ENCODE measurements at regions not wholly inside any gene's neighbourhood (a gene's known extent, or its start where the extent isn't known, plus 50 kb on each side); places are given as distances from the start of the nearest gene placed in this dataset.

DNA sequence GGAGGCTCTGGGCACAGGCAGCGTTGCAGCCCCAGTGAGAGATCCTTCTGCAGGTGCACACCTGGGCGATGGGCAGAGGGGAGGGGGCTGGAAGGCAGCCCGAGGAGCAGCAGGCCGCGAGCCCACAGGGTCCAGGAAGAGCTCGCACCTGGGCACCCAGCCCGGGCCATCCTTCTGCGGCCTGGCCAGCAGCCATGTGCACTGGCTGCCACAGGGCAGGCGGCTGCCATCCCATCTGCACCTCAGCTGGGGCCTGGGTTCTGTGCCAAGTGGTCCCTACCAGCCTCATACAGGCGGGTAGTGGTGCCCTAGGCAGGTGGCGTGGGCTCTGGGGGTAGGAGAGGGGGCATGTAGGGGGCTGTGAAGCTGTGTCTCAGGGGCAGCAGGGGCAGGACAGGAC, 197.2 kb downstream of the RBFOX3 start:
- Histone ChIP-seq H3K4me3 (no peak overlapping the region), H3K27me3 (peaks cover 0 to 47% of the 10 kb centered on the region in 2 donors)

DNA sequence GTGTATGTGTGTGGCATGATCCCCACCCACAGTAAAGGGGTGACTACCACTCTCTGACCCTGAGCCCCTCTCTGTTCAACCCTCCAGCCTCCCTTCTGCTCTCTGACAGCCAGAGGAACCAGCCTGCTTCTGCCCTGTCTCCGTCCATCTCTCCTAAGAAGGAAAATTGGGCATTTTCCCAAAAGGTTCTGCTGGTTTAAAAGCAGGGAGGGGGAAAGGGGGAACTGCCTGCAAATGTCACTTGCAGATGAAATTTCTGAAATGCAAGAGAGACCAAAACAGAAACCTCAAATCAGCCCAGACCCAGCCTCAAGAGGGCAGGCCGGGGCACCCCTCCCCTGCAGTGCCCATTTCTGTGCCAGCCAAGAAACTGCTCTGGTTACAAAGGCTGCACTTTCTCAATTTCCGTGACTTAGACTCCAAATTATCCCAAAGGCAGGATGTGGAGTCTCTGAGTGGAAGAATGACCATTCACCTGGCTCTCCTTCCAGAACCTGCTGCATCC, 197.9 kb downstream of the RBFOX3 start:
- TF ChIP-seq EP300 (IDR thresholded peaks at IDR 0.05) (no peak), POLR2A (IDR thresholded peaks at IDR 0.05) (no peak)
- TF ChIP-seq, protein P1, sequence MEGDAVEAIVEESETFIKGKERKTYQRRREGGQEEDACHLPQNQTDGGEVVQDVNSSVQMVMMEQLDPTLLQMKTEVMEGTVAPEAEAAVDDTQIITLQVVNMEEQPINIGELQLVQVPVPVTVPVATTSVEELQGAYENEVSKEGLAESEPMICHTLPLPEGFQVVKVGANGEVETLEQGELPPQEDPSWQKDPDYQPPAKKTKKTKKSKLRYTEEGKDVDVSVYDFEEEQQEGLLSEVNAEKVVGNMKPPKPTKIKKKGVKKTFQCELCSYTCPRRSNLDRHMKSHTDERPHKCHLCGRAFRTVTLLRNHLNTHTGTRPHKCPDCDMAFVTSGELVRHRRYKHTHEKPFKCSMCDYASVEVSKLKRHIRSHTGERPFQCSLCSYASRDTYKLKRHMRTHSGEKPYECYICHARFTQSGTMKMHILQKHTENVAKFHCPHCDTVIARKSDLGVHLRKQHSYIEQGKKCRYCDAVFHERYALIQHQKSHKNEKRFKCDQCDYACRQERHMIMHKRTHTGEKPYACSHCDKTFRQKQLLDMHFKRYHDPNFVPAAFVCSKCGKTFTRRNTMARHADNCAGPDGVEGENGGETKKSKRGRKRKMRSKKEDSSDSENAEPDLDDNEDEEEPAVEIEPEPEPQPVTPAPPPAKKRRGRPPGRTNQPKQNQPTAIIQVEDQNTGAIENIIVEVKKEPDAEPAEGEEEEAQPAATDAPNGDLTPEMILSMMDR (IDR thresholded peaks at IDR 0.05), result no peak
- 40 to 42% methylated on average over 3 of the region's 3 CpGs for WGBS, 2 donors
- H3K4me1 ChIP-seq, result no peaks in the 10 kb centered on the region
- H3K9me3 ChIP-seq, result no peaks in the 10 kb centered on the region
- DNase-seq (ENCODE audit: low spot score in 2 of 2), result no peak
- no peaks in the 10 kb centered on the region for H3K36me3 ChIP-seq
- no peak overlapping the region for H3K27ac ChIP-seq
- H3K27me3 ChIP-seq, result peaks cover 0 to 54% of the 10 kb centered on the region in 2 donors
- no peak overlapping the region for H3K4me3 ChIP-seq

More for the DNA sequence above, 197.2 kb downstream of the RBFOX3 start:
- Histone ChIP-seq H3K27ac (no peak overlapping the region), H3K4me1 (no peaks in the 10 kb centered on the region), H3K36me3 (no peaks in the 10 kb centered on the region), H3K9me3 (no peaks in the 10 kb centered on the region)
- WGBS, 2 donors, result 100% methylated on average over 2 of the region's 11 CpGs; no CpG with 5 or more reads in 1 of the 2 donors
- DNase-seq (ENCODE audit: low spot score in 2 of 2), result no peak
- TF ChIP-seq, protein P1 (IDR thresholded peaks at IDR 0.05), result no peak
- no peak for TF ChIP-seq EP300 (IDR thresholded peaks at IDR 0.05)
- no peak for TF ChIP-seq POLR2A (IDR thresholded peaks at IDR 0.05)

DNA sequence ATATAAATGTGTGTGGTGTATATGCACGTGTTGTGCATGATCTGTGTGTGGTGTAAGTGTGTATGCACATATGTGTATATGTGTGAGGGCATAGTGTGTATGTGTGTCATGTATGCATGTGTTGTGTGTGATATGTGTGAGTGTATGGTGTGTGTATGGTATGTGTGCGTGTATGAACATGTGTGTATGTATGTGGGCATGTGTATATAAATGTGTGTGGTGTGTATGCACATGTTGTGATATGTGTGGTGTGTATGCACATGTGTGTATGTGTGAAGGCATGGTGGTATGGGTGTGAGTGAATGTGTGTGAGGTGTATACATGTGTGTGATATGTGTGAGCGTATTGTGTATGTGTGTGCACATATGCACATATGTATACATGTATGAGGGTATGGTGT, 198.7 kb downstream of the RBFOX3 start:
- TF ChIP-seq, protein P1 (IDR thresholded peaks at IDR 0.05), result no peak
- TF ChIP-seq EP300 (IDR thresholded peaks at IDR 0.05) (no peak), POLR2A (IDR thresholded peaks at IDR 0.05) (no peak)
- Histone ChIP-seq H3K4me3 (no peak overlapping the region), H3K27me3 (peaks cover 0 to 61% of the 10 kb centered on the region in 2 donors), H3K4me1 (no peaks in the 10 kb centered on the region), H3K36me3 (no peaks in the 10 kb centered on the region), H3K27ac (no peak overlapping the region), H3K9me3 (no peaks in the 10 kb centered on the region)
- WGBS, 2 donors, result 88 to 92% methylated on average over 3 of the region's 3 CpGs
- DNase-seq (ENCODE audit: low spot score in 2 of 2), result no peak

DNA sequence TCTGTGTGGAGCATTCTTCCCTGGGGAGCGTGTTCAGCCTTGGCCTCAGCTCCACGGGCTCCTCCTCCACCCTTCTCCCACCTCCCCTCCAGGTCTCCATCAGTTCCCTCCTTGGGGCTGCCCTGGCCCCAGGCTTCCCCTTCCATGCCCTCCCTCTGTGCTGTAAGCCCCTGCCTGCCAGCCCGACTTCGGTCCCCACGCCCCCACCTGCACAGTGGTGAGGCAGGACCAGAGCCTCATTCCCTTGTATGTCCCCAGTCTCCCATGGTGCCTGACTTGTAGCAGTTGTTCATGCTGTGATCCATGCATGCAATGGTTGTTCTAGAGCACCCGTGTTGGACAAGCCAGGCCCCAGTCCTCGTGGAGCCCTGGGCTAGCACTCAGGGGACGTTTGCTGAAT, 199.4 kb downstream of the RBFOX3 start:
- Histone ChIP-seq H3K4me1 (no peaks in the 10 kb centered on the region), H3K9me3 (no peaks in the 10 kb centered on the region), H3K36me3 (no peaks in the 10 kb centered on the region), H3K27ac (no peak overlapping the region), H3K4me3 (no peak overlapping the region), H3K27me3 (peaks cover 0 to 61% of the 10 kb centered on the region in 2 donors)
- WGBS, 2 donors, result 59 to 62% methylated on average over 8 of the region's 8 CpGs
- DNase-seq (ENCODE audit: low spot score in 2 of 2), result no peak
- TF ChIP-seq EP300 (IDR thresholded peaks at IDR 0.05) (no peak), POLR2A (IDR thresholded peaks at IDR 0.05) (no peak)
- TF ChIP-seq, protein P1 (IDR thresholded peaks at IDR 0.05), result no peak

DNA sequence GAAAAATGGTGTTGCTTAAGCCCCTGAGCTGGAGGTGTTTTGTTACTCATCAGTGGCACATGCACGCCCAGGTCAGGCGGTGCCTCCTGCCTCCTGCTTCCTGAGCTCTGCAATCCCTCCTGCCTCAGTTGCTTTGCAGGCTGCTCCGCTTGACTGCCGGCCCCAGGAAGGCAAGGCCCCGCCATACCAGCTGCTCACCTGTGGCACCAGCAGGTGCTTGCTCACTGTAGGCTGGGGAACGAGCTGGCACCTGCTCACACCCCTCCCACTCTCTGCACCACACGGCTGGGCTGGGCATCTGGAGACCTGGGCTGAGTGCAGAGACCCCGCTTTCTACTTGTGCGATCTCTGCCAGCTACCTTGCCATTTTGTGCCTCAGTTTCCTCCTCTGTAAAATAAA, 200.2 kb downstream of the RBFOX3 start:
- TF ChIP-seq, protein P1 (IDR thresholded peaks at IDR 0.05), result no peak
- TF ChIP-seq EP300 (IDR thresholded peaks at IDR 0.05) (no peak), POLR2A (IDR thresholded peaks at IDR 0.05) (no peak)
- Histone ChIP-seq H3K9me3 (peaks cover 0 to 2% (median 0%) of the 10 kb centered on the region in 4 donors), H3K4me3 (no peak overlapping the region), H3K36me3 (no peaks in the 10 kb centered on the region), H3K4me1 (no peaks in the 10 kb centered on the region), H3K27me3 (peaks cover 0 to 61% of the 10 kb centered on the region in 2 donors), H3K27ac (no peak overlapping the region)
- DNase-seq (ENCODE audit: low spot score in 2 of 2), result no peak
- 86 to 90% methylated on average over 9 of the region's 9 CpGs for WGBS, 2 donors

Measured in tibial nerve (tissue), 4 donors.